ENCODE measurements at regions not wholly inside any gene's neighbourhood (a gene's known extent, or its start where the extent isn't known, plus 50 kb on each side); places are given as distances from the start of the nearest gene placed in this dataset.

- H3K9me3 Mint-ChIP-seq (ENCODE audit: low read depth) = peaks cover 8% of the 10 kb centered on the region
- no peak for DNase-seq (ENCODE audit: low spot score, unreplicated experiment)
- no peaks in the 10 kb centered on the region for H3K4me1 Mint-ChIP-seq (ENCODE audit: low read depth)
- no peak overlapping the region for H3K4me3 Mint-ChIP-seq (ENCODE audit: low read depth)
- TF ChIP-seq CTCF (IDR thresholded peaks at IDR 0.05; ENCODE audit: unreplicated experiment) = no peak
- no peaks in the 10 kb centered on the region for H3K27me3 Mint-ChIP-seq
- no peaks in the 10 kb centered on the region for H3K36me3 Mint-ChIP-seq (ENCODE audit: insufficient read depth)
- no peak overlapping the region for H3K27ac Mint-ChIP-seq
These were observed 494.3 kb downstream of the TRHDE start for GRCh38 chr12:72766517-72766916.

- no peak for TF ChIP-seq CTCF (IDR thresholded peaks at IDR 0.05; ENCODE audit: unreplicated experiment)
- no peak for DNase-seq (ENCODE audit: low spot score, unreplicated experiment)
- Mint-ChIP-seq H3K9me3 (ENCODE audit: low read depth) (no peaks in the 10 kb centered on the region), H3K4me1 (ENCODE audit: low read depth) (no peaks in the 10 kb centered on the region), H3K27me3 (no peaks in the 10 kb centered on the region), H3K4me3 (ENCODE audit: low read depth) (no peak overlapping the region), H3K27ac (no peak overlapping the region), H3K36me3 (ENCODE audit: insufficient read depth) (no peaks in the 10 kb centered on the region)
These were observed 501.9 kb downstream of the TRHDE start for GRCh38 chr12:72774023-72774422.

GRCh38 chr12:72777806-72778205, 505.6 kb downstream of the TRHDE start:
- no peak for DNase-seq (ENCODE audit: low spot score, unreplicated experiment)
- Mint-ChIP-seq H3K27me3 (no peaks in the 10 kb centered on the region), H3K9me3 (ENCODE audit: low read depth) (no peaks in the 10 kb centered on the region), H3K36me3 (ENCODE audit: insufficient read depth) (no peaks in the 10 kb centered on the region), H3K27ac (no peak overlapping the region), H3K4me1 (ENCODE audit: low read depth) (no peaks in the 10 kb centered on the region), H3K4me3 (ENCODE audit: low read depth) (no peak overlapping the region)
- TF ChIP-seq CTCF (IDR thresholded peaks at IDR 0.05; ENCODE audit: unreplicated experiment) = no peak

- no peaks in the 10 kb centered on the region for H3K36me3 Mint-ChIP-seq (ENCODE audit: insufficient read depth)
- H3K27ac Mint-ChIP-seq = no peak overlapping the region
- H3K9me3 Mint-ChIP-seq (ENCODE audit: low read depth) = peaks cover 2% of the 10 kb centered on the region
- H3K4me3 Mint-ChIP-seq (ENCODE audit: low read depth) = no peak overlapping the region
- DNase-seq (ENCODE audit: low spot score, unreplicated experiment) = no peak
- TF ChIP-seq CTCF (IDR thresholded peaks at IDR 0.05; ENCODE audit: unreplicated experiment) = no peak
- no peaks in the 10 kb centered on the region for H3K27me3 Mint-ChIP-seq
- H3K4me1 Mint-ChIP-seq (ENCODE audit: low read depth) = no peaks in the 10 kb centered on the region
These were observed 518.1 kb downstream of the TRHDE start for GRCh38 chr12:72790273-72790672.

GRCh38 chr12:72792889-72793288, 520.7 kb downstream of the TRHDE start:
- peaks cover 13% of the 10 kb centered on the region for H3K9me3 Mint-ChIP-seq (ENCODE audit: low read depth)
- TF ChIP-seq CTCF (IDR thresholded peaks at IDR 0.05; ENCODE audit: unreplicated experiment) = no peak
- H3K4me1 Mint-ChIP-seq (ENCODE audit: low read depth) = no peaks in the 10 kb centered on the region
- H3K36me3 Mint-ChIP-seq (ENCODE audit: insufficient read depth) = no peaks in the 10 kb centered on the region
- no peaks in the 10 kb centered on the region for H3K27me3 Mint-ChIP-seq
- no peak for DNase-seq (ENCODE audit: low spot score, unreplicated experiment)
- H3K27ac Mint-ChIP-seq = no peak overlapping the region
- no peak overlapping the region for H3K4me3 Mint-ChIP-seq (ENCODE audit: low read depth)

All from progenitor cell of endocrine pancreas (in vitro differentiated cells).